Adrenal gland (tissue), 9 donors: ENCODE measurements at regions not wholly inside any gene's neighbourhood (a gene's known extent, or its start where the extent isn't known, plus 50 kb on each side); places are given as distances from the start of the nearest gene placed in this dataset.

ENCODE experiments used
- DNase-seq, 7 donors: peaks; one replicate each; pipeline ENCODE4 v3.0.0-alpha.2; 2019 to 2020
- H3K27ac ChIP-seq, 5 donors: fragments of 200-600 bp; sonication (generic) in 4 of 5; 1 replicate in 3 of 5; 2 replicates in 2 of 5; pipeline versions ENCODE4 v1.5.1 to v1.8.0; 2016 to 2020; ENCODE audit warnings: mild to moderate bottlenecking in 1 of 5
- H3K27me3 ChIP-seq: fragments of 200-600 bp; 2 replicates; pipeline ENCODE4 v1.8.0; 2021
- H3K36me3 ChIP-seq, 2 donors: fragments of 200-600 bp; replicated peaks in 1 of 2; 1 replicate in 1 of 2; 2 replicates in 1 of 2; pipeline versions ENCODE4 v1.5.1 to v1.8.0; 2018 to 2022
- H3K4me1 ChIP-seq, 2 donors: fragments of 200-600 bp; replicated peaks in 1 of 2; 1 replicate in 1 of 2; 2 replicates in 1 of 2; pipeline versions ENCODE4 v1.5.1 to v1.8.0; 2018 to 2021
- H3K4me3 ChIP-seq, 4 donors: fragments of 200-600 bp; sonication (generic) in 3 of 4; one replicate each; pipeline ENCODE4 v1.5.1; 2016 to 2018
- H3K9me3 ChIP-seq, 3 donors: fragments of 200-600 bp; sonication (generic) in 1 of 3; replicated peaks in 1 of 3; 1 replicate in 2 of 3; 2 replicates in 1 of 3; pipeline versions ENCODE4 v1.5.1 to v1.8.0; 2016 to 2021
- POLR2A ChIP-seq, 2 donors: fragments of 450-650 bp; IDR thresholded peaks; one replicate each; pipeline ENCODE4 v1.6.1; 2017; ENCODE audit warnings: antibody characterized with exemption in 2 of 2, mild to moderate bottlenecking in 2 of 2, moderate library complexity in 1 of 2
- WGBS, 4 donors: extraction: QIAGEN DNeasy Blood & Tissue Kit in 2 of 4; methylation state at CpG; one replicate each; pipeline versions ENCODE4 v1.1.5 to v1.1.7; 2013 to 2017; 5-methylcytosine and 5-hydroxymethylcytosine counted together
- intact Hi-C, 2 donors: fragments of 100-400 bp; cut with DNase I; formaldehyde crosslinking; loops; one replicate each; pipeline versions ENCODE4 v1.14.1 to v1.15.0; 2022 to 2023
- TF ChIP-seq, protein P1 (sequence below), 6 experiments: fragments of 450-650 bp in 4 of 6; fragments of 200-600 bp in 2 of 6; sonication (generic) in 1 of 6; IDR thresholded peaks; 1 replicate in 5 of 6; 2 replicates in 1 of 6; pipeline versions ENCODE4 v1.5.1 to v1.8.0; 2016 to 2021; ENCODE audit warnings: antibody characterized with exemption in 6 of 6, mild to moderate bottlenecking in 2 of 6, moderate library complexity in 1 of 6
- donor health status: healthy with polysubstance abuse.
- donor health status: Bipolar disorder and iron deficiency.
- donor health status: DM: yes; HTN: yes; CAD: no.
- donor health status: DM: no; HTN: no; CAD: no.
- donor health status: DM: no; HTN: no; CAD: no.

DNA sequence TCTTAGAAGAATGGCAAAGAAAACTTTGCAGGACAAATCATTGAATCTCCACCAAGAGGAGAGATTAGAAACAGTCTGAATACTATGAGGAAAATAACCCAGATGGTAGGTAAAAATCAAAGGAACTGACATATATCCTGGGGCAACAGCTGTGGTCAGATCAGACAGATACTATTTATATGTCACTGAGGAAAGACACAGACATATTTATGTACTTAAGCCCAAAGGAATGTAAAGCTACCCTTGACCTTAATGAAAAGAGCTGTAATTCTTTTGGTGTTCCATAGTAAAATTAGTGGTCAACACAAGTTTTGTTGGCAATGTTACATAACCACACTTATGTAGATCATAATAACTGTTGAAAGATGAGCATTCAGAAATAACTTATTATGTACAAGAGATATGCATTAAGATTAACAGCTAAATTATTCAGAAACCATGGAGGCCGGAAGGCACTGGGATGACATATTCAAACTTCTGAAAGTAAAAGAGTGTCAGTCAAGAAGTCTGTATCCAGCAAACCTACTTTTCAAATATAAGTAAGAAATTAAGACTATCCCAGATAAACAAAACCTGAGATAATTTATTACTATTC is 166.1 kb upstream of the SAMSN1 start:
- H3K4me3 ChIP-seq: no peak overlapping the region
- WGBS, 4 donors: 84 to 97% (median 91%) methylated on average over 1 of the region's 1 CpG
- intact Hi-C loops: no loop called here
- H3K27me3 ChIP-seq: no peaks in the 10 kb centered on the region
- H3K4me1 ChIP-seq: no peaks in the 10 kb centered on the region
- no peak overlapping the region for H3K27ac ChIP-seq
- no peaks in the 10 kb centered on the region for H3K9me3 ChIP-seq
- H3K36me3 ChIP-seq: no peaks in the 10 kb centered on the region
- no peak for DNase-seq
- no peak for TF ChIP-seq POLR2A (IDR thresholded peaks at IDR 0.05)
- TF ChIP-seq, protein P1, sequence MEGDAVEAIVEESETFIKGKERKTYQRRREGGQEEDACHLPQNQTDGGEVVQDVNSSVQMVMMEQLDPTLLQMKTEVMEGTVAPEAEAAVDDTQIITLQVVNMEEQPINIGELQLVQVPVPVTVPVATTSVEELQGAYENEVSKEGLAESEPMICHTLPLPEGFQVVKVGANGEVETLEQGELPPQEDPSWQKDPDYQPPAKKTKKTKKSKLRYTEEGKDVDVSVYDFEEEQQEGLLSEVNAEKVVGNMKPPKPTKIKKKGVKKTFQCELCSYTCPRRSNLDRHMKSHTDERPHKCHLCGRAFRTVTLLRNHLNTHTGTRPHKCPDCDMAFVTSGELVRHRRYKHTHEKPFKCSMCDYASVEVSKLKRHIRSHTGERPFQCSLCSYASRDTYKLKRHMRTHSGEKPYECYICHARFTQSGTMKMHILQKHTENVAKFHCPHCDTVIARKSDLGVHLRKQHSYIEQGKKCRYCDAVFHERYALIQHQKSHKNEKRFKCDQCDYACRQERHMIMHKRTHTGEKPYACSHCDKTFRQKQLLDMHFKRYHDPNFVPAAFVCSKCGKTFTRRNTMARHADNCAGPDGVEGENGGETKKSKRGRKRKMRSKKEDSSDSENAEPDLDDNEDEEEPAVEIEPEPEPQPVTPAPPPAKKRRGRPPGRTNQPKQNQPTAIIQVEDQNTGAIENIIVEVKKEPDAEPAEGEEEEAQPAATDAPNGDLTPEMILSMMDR (IDR thresholded peaks at IDR 0.05): no peak

DNA sequence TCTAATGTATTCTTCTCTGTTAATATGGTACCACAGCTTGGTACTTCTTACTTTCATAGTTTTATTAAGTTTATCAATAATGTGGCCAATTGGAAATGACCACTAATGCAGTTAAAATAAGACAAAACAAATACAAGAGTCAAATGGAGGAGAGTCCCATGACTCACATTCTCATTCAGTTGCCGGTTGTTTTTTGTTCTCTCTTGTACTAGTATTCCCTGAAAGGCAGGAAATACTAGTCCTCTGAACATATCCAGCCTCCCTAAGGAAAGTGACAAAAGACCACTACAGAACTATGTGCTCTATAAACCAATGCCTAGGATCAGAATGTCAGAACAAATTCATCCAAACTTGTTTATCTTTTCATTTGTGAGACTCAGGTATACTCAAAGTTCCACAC is 165.2 kb upstream of the SAMSN1 start:
- intact Hi-C loops: no loop called here
- H3K27me3 ChIP-seq: no peaks in the 10 kb centered on the region
- H3K4me1 ChIP-seq: no peaks in the 10 kb centered on the region
- no peak overlapping the region for H3K27ac ChIP-seq
- no peak for TF ChIP-seq POLR2A (IDR thresholded peaks at IDR 0.05)
- TF ChIP-seq, protein P1 (IDR thresholded peaks at IDR 0.05): no peak
- 73 to 96% (median 84%) methylated on average over 1 of the region's 1 CpG for WGBS, 4 donors
- DNase-seq: no peak
- no peaks in the 10 kb centered on the region for H3K9me3 ChIP-seq
- H3K36me3 ChIP-seq: no peaks in the 10 kb centered on the region
- H3K4me3 ChIP-seq: no peak overlapping the region

DNA sequence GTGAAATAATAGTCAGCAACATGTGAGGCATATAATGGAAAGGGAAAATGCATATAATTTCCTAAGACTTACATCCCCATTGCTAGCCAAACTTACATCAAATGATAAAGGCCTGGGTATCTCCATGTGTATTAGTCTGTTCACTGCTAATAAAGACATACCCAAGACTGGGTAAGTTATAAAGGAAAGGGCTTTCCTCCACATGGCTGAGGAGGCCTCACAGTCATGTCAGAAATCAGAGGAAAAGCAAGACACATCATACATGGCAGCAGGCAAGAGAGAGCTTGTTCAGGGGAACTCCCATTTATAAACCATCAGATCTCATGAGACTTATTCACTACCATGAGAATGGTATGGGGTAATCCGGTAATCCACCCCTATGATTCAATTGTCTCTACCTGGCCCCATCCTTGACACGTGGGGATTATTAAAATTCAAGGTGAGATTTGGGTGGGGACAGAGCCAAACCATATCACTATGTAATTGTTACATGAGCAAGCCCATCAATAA is 161.5 kb upstream of the SAMSN1 start:
- H3K9me3 ChIP-seq: no peaks in the 10 kb centered on the region
- H3K4me3 ChIP-seq: no peak overlapping the region
- no peak overlapping the region for H3K27ac ChIP-seq
- H3K4me1 ChIP-seq: no peaks in the 10 kb centered on the region
- no peaks in the 10 kb centered on the region for H3K27me3 ChIP-seq
- WGBS, 4 donors: 30 to 68% (median 58%) methylated on average over 2 of the region's 2 CpGs
- intact Hi-C loops: no loop called here
- no peak for DNase-seq
- H3K36me3 ChIP-seq: no peaks in the 10 kb centered on the region
- TF ChIP-seq, protein P1 (IDR thresholded peaks at IDR 0.05): no peak
- no peak for TF ChIP-seq POLR2A (IDR thresholded peaks at IDR 0.05)

DNA sequence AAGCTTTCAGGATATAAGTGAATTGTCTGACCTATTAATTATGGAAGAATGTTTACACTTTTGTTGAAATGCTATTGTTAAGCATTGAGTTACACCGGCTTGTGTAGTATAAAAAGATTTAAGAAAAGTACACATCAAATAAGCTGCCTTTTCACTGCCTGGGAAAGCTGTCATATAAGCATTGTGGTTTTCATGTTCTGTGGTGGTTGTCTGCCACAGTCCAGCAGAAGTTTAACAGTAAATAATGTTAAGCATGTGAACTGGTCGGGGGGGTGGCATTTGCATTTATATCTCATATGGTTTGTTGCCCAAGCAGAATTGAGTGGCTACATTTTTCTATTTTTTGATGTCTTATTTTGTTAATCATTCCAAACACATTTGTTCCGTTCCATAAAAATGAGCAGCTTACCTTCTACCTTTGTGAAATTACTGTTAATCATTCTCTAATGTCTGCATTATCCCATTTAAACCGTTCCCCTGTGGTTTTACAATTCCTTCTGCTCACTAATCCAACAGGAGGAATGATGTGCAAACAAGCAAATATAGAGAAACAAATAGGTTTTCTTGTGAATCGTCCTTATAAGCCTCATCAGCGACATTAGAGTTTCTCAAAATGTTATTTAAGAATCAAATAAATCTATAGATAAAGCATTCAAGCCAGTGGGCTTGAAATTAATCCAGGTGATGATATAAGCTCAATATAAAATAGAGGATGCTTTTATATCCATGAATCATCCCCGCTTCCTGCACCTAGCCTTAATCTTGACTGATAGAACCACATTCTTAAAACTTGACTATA is 160.8 kb upstream of the SAMSN1 start:
- DNase-seq: no peak
- Histone ChIP-seq H3K9me3 (no peaks in the 10 kb centered on the region), H3K27ac (no peak overlapping the region), H3K27me3 (no peaks in the 10 kb centered on the region), H3K4me3 (no peak overlapping the region), H3K36me3 (no peaks in the 10 kb centered on the region), H3K4me1 (no peaks in the 10 kb centered on the region)
- 55 to 69% (median 61%) methylated on average over 7 of the region's 7 CpGs for WGBS, 4 donors
- intact Hi-C loops: no loop called here
- TF ChIP-seq, protein P1 (IDR thresholded peaks at IDR 0.05): no peak
- TF ChIP-seq POLR2A (IDR thresholded peaks at IDR 0.05): no peak
